Dendritic cell treated with granulocyte-macrophage colony-stimulating factor and Interleukin-4, amounts not matched to agents 40 ng/mL and 50 ng/mL, for 4 days (primary cell): ENCODE measurements at regions not wholly inside any gene's neighbourhood (a gene's known extent, or its start where the extent isn't known, plus 50 kb on each side); places are given as distances from the start of the nearest gene placed in this dataset.

Experiments used
- H3K27ac Mint-ChIP-seq: one replicate; pipeline ENCODE4 v1.8.0; 2022; ENCODE audit warnings: mild to moderate bottlenecking, mixed read lengths
- H3K27me3 Mint-ChIP-seq: one replicate; pipeline ENCODE4 v1.8.0; 2022; ENCODE audit warnings: mild to moderate bottlenecking, mixed read lengths
- H3K36me3 Mint-ChIP-seq: one replicate; pipeline ENCODE4 v1.8.0; 2022; ENCODE audit warnings: low read depth, mixed read lengths
- H3K4me1 Mint-ChIP-seq: one replicate; pipeline ENCODE4 v1.8.0; 2022; ENCODE audit warnings: low read depth, mixed read lengths
- H3K4me3 Mint-ChIP-seq: one replicate; pipeline ENCODE4 v1.8.0; 2022; ENCODE audit warnings: mild to moderate bottlenecking, moderate library complexity, mixed read lengths
- H3K9me3 Mint-ChIP-seq: one replicate; pipeline ENCODE4 v1.8.0; 2022; ENCODE audit warnings: mixed read lengths
- intact Hi-C: fragments of 100-400 bp; cut with micrococcal nuclease; formaldehyde crosslinking; loops from one replicate; pipeline ENCODE4 v1.15.0; 2022

- Mint-ChIP-seq H3K9me3 (no peaks in the 10 kb centered on the region), H3K4me1 (no peaks in the 10 kb centered on the region), H3K36me3 (no peaks in the 10 kb centered on the region), H3K4me3 (no peak overlapping the region), H3K27me3 (no peaks in the 10 kb centered on the region), H3K27ac (no peak overlapping the region)
- intact Hi-C loops, result no loop called here
These were observed 239.3 kb upstream of the MYT1L start for GRCh38 chr2:2570360-2570759.

GRCh38 chr2:2569836-2570235 is 238.8 kb upstream of the MYT1L start:
- no peak overlapping the region for H3K4me3 Mint-ChIP-seq
- H3K4me1 Mint-ChIP-seq, result no peaks in the 10 kb centered on the region
- intact Hi-C loops, result no loop called here
- no peaks in the 10 kb centered on the region for H3K9me3 Mint-ChIP-seq
- H3K27me3 Mint-ChIP-seq, result no peaks in the 10 kb centered on the region
- H3K27ac Mint-ChIP-seq, result no peak overlapping the region
- H3K36me3 Mint-ChIP-seq, result no peaks in the 10 kb centered on the region

DNA sequence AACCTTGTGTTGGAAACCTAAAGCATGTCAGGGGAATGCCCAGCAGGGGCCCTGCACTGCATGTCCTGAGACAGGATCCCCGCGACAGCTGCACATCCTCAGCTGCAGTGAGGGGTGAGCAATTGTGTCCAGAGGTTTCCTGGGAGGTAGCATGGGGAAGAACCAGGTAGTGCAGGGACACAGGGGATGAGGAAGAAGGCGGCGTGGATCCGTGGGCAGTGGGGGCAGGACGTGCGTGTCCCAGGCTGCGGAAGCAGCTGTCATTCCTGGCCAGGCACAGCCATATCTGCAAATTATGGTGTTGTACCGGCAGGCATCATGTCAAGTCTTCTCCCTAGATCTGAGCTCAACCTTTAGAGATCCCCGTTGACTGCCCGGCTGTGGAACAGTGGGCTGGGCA is 238.2 kb upstream of the MYT1L start:
- Mint-ChIP-seq H3K36me3 (no peaks in the 10 kb centered on the region), H3K27me3 (no peaks in the 10 kb centered on the region), H3K9me3 (no peaks in the 10 kb centered on the region), H3K4me1 (no peaks in the 10 kb centered on the region), H3K27ac (no peak overlapping the region), H3K4me3 (no peak overlapping the region)
- intact Hi-C loops, result no loop called here

DNA sequence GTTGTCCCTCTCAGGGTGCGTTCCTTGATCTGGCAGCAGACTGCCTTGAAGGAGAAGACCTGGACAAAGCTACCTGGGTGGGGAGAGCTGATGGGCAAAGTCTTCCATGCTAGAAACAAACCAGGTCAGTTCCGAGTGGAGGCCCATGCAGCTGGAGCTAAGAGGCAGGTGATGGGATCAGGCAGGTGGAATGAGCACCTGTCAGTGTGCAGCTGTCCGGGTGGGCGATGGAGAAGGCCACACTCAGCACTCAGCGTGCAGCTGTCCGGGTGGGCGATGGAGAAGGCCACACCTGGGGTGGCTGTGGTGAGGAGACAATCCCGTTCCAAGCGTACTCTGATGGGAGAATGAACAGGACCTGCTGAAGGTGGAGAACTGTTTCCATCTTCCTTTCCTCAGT is 237.3 kb upstream of the MYT1L start:
- no peak overlapping the region for H3K4me3 Mint-ChIP-seq

DNA sequence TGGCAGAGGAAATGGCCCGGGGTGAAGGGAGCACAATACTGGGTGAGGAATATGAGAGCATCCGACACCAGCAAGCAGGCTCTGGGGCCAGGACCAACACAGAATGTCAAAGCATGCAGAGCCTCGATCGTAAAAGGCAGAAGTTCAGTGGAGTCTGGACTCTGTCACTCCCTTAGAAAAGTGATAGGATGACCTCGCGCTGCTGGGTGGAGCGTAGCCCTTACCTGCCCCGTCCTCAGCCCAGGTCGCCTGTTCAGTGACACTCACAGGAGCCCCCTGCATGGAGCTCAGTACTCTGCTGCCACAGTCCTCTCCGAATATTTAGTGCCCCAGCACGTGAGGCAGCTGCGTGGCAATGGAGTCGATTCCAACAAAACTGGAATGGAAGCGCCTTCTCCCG is 236.7 kb upstream of the MYT1L start:
- Mint-ChIP-seq H3K4me3 (no peak overlapping the region), H3K4me1 (no peaks in the 10 kb centered on the region), H3K9me3 (no peaks in the 10 kb centered on the region), H3K27me3 (no peaks in the 10 kb centered on the region), H3K36me3 (no peaks in the 10 kb centered on the region), H3K27ac (no peak overlapping the region)
- intact Hi-C loops, result no loop called here

More for the DNA sequence above, 237.3 kb upstream of the MYT1L start:
- no peaks in the 10 kb centered on the region for H3K4me1 Mint-ChIP-seq
- H3K27ac Mint-ChIP-seq, result no peak overlapping the region
- H3K27me3 Mint-ChIP-seq, result no peaks in the 10 kb centered on the region
- H3K36me3 Mint-ChIP-seq, result no peaks in the 10 kb centered on the region
- H3K9me3 Mint-ChIP-seq, result no peaks in the 10 kb centered on the region
- intact Hi-C loops, result no loop called here

GRCh38 chr2:2566396-2567323 is 235.6 kb upstream of the MYT1L start:
- Mint-ChIP-seq H3K9me3 (no peaks in the 10 kb centered on the region), H3K36me3 (no peaks in the 10 kb centered on the region), H3K4me1 (no peaks in the 10 kb centered on the region), H3K27ac (no peak overlapping the region), H3K4me3 (no peak overlapping the region), H3K27me3 (no peaks in the 10 kb centered on the region)
- intact Hi-C loops, result no loop called here

DNA sequence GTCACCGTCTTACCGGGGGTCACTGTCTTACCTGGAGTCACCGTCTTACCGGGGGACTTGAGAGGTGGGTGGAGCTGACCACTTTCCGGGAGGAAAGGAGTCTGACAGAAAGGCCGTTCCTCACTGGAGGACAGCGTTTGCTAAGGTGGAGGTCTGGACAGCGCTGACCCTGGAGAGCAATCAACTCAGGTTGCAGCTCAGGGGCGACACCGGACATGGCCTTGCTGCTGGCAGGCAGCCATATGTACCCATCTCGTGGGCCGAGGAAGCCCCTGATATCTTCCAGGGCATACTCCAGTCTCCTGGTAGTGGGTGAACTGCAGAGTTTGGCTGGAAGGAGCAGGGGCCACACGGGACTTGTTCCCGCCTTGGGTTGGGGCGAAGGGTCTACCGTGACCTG is 234.6 kb upstream of the MYT1L start:
- no peaks in the 10 kb centered on the region for H3K9me3 Mint-ChIP-seq
- H3K36me3 Mint-ChIP-seq, result no peaks in the 10 kb centered on the region
- H3K4me3 Mint-ChIP-seq, result no peak overlapping the region
- intact Hi-C loops, result no loop called here
- no peak overlapping the region for H3K27ac Mint-ChIP-seq
- H3K27me3 Mint-ChIP-seq, result no peaks in the 10 kb centered on the region
- H3K4me1 Mint-ChIP-seq, result no peaks in the 10 kb centered on the region

GRCh38 chr2:2564300-2565078 is 233.4 kb upstream of the MYT1L start:
- intact Hi-C loops, result no loop called here
- no peak overlapping the region for H3K4me3 Mint-ChIP-seq
- H3K27me3 Mint-ChIP-seq, result no peaks in the 10 kb centered on the region
- no peaks in the 10 kb centered on the region for H3K4me1 Mint-ChIP-seq
- no peaks in the 10 kb centered on the region for H3K36me3 Mint-ChIP-seq
- H3K9me3 Mint-ChIP-seq, result no peaks in the 10 kb centered on the region
- no peak overlapping the region for H3K27ac Mint-ChIP-seq

GRCh38 chr2:2563309-2563860 is 232.3 kb upstream of the MYT1L start:
- Mint-ChIP-seq H3K36me3 (no peaks in the 10 kb centered on the region), H3K4me3 (no peak overlapping the region), H3K27me3 (no peaks in the 10 kb centered on the region), H3K9me3 (no peaks in the 10 kb centered on the region), H3K4me1 (no peaks in the 10 kb centered on the region), H3K27ac (no peak overlapping the region)
- intact Hi-C loops, result no loop called here

DNA sequence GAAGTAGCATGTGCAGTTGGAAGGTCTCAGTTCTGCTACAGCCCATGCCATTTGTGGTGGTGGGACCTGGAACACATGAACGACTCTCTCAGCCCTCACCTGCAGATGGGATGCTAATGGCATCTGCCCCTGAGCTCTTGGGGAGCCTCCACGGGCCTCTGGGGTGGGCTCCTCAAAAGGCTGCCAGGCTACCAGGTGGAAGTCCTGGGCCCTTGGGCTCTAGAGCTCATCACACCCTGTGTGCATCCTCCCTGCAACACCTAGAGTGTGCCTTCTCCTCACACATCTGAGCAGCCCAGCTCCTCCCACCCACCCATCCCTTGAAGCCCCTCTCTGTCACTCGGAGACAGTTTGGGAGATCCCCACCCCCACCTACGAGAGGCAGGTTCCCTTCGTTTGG is 231.8 kb upstream of the MYT1L start:
- Mint-ChIP-seq H3K27ac (no peak overlapping the region), H3K27me3 (no peaks in the 10 kb centered on the region), H3K9me3 (peaks cover 2% of the 10 kb centered on the region), H3K4me3 (no peak overlapping the region), H3K4me1 (no peaks in the 10 kb centered on the region), H3K36me3 (no peaks in the 10 kb centered on the region)
- intact Hi-C loops, result no loop called here

DNA sequence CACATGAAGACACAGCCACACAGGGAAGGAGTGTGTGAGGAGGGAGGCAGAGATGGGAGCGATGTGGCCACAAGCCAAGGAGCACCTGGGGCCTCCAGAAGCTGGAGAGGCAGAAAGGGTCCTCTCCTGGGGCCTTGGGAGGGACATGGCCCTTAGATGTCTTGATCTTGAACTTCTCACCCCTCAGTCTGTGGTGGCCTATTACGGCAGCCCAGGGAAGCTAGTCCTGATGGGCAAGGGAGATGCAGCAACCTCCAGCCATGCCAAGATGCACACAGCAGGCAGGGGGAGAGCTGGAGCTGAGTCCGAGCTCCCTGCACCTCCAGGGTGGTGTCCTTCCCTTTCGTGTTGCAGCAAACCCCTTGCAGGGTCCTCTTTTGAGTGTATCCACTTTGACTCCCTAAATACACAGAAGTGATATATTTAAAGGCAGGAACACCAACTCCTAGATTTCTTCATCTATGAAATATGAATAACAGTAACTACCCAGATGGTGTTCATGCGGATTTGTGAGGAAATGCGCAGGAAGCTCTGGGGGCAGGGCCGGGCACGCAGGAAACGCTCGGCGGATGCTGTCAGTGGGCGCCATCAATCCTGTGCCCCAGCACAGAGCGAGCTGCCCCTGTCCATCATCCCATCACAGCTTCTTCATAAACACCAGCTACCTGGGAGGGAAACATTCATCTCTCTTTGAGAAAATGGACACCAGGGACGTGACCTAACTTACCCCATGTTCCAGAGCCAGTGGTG is 230.4 kb upstream of the MYT1L start:
- Mint-ChIP-seq H3K36me3 (no peaks in the 10 kb centered on the region), H3K4me1 (no peaks in the 10 kb centered on the region), H3K27ac (no peak overlapping the region), H3K9me3 (peaks cover 7% of the 10 kb centered on the region), H3K27me3 (no peaks in the 10 kb centered on the region), H3K4me3 (no peak overlapping the region)
- intact Hi-C loops, result no loop called here

DNA sequence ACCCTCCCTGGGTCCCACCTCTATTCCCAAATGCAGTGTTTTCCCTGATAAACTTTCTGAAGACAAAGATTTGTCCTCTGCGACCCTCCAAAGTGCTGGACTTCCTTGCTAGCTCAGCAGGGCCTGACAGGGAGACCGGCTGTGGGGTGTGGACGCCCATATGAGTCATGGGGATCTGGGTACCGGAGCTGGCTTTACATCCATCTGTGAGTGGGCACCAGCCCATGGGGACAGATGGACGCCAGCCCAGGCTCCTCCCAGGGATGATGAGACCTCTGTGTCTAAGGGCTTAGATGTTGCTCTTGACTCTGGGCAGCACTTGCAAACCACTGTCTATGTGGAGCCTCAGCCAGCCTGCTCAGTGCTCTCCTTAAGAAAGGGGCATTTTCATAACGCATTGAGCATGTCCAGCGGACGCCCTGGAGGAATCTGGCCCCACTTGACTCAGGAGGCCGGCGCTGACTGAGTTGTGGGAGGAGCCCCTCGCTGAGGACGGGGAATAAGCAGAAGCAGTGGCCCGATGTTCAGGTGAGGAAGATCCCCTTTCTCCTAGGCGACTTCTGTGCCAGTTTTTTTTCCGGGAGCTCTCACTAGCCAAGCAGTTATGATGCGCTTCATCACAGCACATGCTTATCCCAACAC is 229.4 kb upstream of the MYT1L start:
- intact Hi-C loops, result no loop called here
- Mint-ChIP-seq H3K9me3 (peaks cover 7% of the 10 kb centered on the region), H3K4me3 (no peak overlapping the region), H3K36me3 (no peaks in the 10 kb centered on the region), H3K27me3 (no peaks in the 10 kb centered on the region), H3K27ac (no peak overlapping the region), H3K4me1 (no peaks in the 10 kb centered on the region)

DNA sequence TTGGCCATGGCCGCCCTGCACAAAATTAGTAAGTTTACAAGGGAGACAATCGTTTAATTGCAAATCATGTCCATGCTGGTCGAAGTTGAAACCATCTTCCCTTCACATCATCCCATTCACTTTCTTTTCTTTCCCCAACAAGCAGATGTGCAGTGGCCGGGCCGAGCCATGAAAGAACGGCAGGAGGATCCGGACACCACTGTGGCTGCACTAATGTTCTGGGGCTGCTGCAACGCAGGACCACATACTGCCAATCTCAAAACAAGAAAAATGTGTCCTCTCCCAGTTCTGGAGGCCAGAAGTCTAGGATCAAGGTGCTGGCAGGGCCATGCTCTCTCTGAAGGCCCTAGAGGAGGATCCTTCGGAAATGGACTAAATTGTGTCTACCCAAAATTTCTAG is 227.4 kb upstream of the MYT1L start:
- Mint-ChIP-seq H3K4me1 (no peaks in the 10 kb centered on the region), H3K36me3 (no peaks in the 10 kb centered on the region), H3K27me3 (no peaks in the 10 kb centered on the region), H3K4me3 (no peak overlapping the region), H3K9me3 (peaks cover 9% of the 10 kb centered on the region), H3K27ac (no peak overlapping the region)
- intact Hi-C loops, result no loop called here
